ENCODE measurements at regions not wholly inside any gene's neighbourhood (a gene's known extent, or its start where the extent isn't known, plus 50 kb on each side); places are given as distances from the start of the nearest gene placed in this dataset.

- Histone ChIP-seq H3K9me3 (ENCODE audit: severe bottlenecking) (no peaks in the 10 kb centered on the region), H3K36me3 (no peaks in the 10 kb centered on the region), H3K27ac (no peak overlapping the region), H3K4me3 (ENCODE audit: low read depth, low read length) (no peak overlapping the region), H3K27me3 (ENCODE audit: insufficient read depth, low read depth, severe bottlenecking) (no peaks in the 10 kb centered on the region)
- DNase-seq = no peak
- TF ChIP-seq CTCF (IDR thresholded peaks at IDR 0.05; ENCODE audit: low read depth, low read length) = no peak
These were observed 97.4 kb upstream of the EDEM3 start for GRCh38 chr1:184851822-184852746.

- H3K27ac ChIP-seq = no peak overlapping the region
- H3K4me3 ChIP-seq (ENCODE audit: low read depth, low read length) = no peak overlapping the region
- H3K27me3 ChIP-seq (ENCODE audit: insufficient read depth, low read depth, severe bottlenecking) = no peaks in the 10 kb centered on the region
- no peaks in the 10 kb centered on the region for H3K36me3 ChIP-seq
- no peak for DNase-seq
- TF ChIP-seq CTCF (IDR thresholded peaks at IDR 0.05; ENCODE audit: low read depth, low read length) = no peak
- no peaks in the 10 kb centered on the region for H3K9me3 ChIP-seq (ENCODE audit: severe bottlenecking)
These were observed 89.3 kb upstream of the EDEM3 start for GRCh38 chr1:184843732-184844495.

GRCh38 chr1:184840596-184840995, 85.9 kb upstream of the EDEM3 start:
- H3K27me3 ChIP-seq (ENCODE audit: insufficient read depth, low read depth, severe bottlenecking) = no peaks in the 10 kb centered on the region
- no peak overlapping the region for H3K4me3 ChIP-seq (ENCODE audit: low read depth, low read length)
- no peaks in the 10 kb centered on the region for H3K9me3 ChIP-seq (ENCODE audit: severe bottlenecking)
- no peak for DNase-seq
- no peak overlapping the region for H3K27ac ChIP-seq
- H3K36me3 ChIP-seq = no peaks in the 10 kb centered on the region
- TF ChIP-seq CTCF (IDR thresholded peaks at IDR 0.05; ENCODE audit: low read depth, low read length) = no peak

GRCh38 chr1:184838504-184838951, 83.9 kb upstream of the EDEM3 start:
- Histone ChIP-seq H3K27ac (no peak overlapping the region), H3K4me3 (ENCODE audit: low read depth, low read length) (no peak overlapping the region), H3K9me3 (ENCODE audit: severe bottlenecking) (no peaks in the 10 kb centered on the region), H3K27me3 (ENCODE audit: insufficient read depth, low read depth, severe bottlenecking) (no peaks in the 10 kb centered on the region), H3K36me3 (no peaks in the 10 kb centered on the region)
- TF ChIP-seq CTCF (IDR thresholded peaks at IDR 0.05; ENCODE audit: low read depth, low read length) = no peak
- DNase-seq = no peak

GRCh38 chr1:184836934-184837895, 82.6 kb upstream of the EDEM3 start:
- no peaks in the 10 kb centered on the region for H3K9me3 ChIP-seq (ENCODE audit: severe bottlenecking)
- TF ChIP-seq CTCF (IDR thresholded peaks at IDR 0.05; ENCODE audit: low read depth, low read length) = no peak
- H3K27me3 ChIP-seq (ENCODE audit: insufficient read depth, low read depth, severe bottlenecking) = no peaks in the 10 kb centered on the region
- H3K4me3 ChIP-seq (ENCODE audit: low read depth, low read length) = no peak overlapping the region
- no peak for DNase-seq
- no peak overlapping the region for H3K27ac ChIP-seq
- H3K36me3 ChIP-seq = no peaks in the 10 kb centered on the region

Measured in WERI-Rb-1 (cell line).